ENCODE measurements at regions not wholly inside any gene's neighbourhood (a gene's known extent, or its start where the extent isn't known, plus 50 kb on each side); places are given as distances from the start of the nearest gene placed in this dataset.

- Histone ChIP-seq H3K27me3 (replicated peaks in 1 of 4; ENCODE audit: control extremely low read depth in 1 of 4, control insufficient read depth in 3 of 4, insufficient read depth in 4 of 4, low read length in 3 of 4) (no peaks in the 10 kb centered on the region), H3K36me3 (replicated peaks in 1 of 2; ENCODE audit: control extremely low read depth in 1 of 2, control insufficient read depth in 1 of 2, extremely low read depth in 1 of 2, insufficient read depth in 2 of 2, low read length in 1 of 2) (no peaks in the 10 kb centered on the region), H3K4me3 (ENCODE audit: control extremely low read depth in 1 of 5, extremely low read depth in 1 of 5, insufficient read depth in 1 of 5, low read depth in 2 of 5, low read length in 4 of 5) (no peak overlapping the region), H3K4me2 (replicated peaks; ENCODE audit: low read depth, low read length, poor library complexity, severe bottlenecking) (no peak overlapping the region), H3K9me3 (ENCODE audit: control extremely low read depth in 1 of 3, control insufficient read depth in 2 of 3, insufficient read depth in 1 of 3, low read length in 2 of 3) (peaks cover 0 to 4% (median 3%) of the 10 kb centered on the region in 3 donors), H2AFZ (ENCODE audit: insufficient read depth, low read depth, low read length, poor library complexity, severe bottlenecking) (no peak overlapping the region), H3K79me2 (ENCODE audit: control insufficient read depth, insufficient read depth, low read length) (no peaks in the 10 kb centered on the region), H3K27ac (ENCODE audit: low read length in 2 of 2) (no peak overlapping the region), H3K4me1 (ENCODE audit: control insufficient read depth in 2 of 2, insufficient read depth in 2 of 2, low read length in 2 of 2) (no peaks in the 10 kb centered on the region), H3K9ac (ENCODE audit: low read length) (no peak overlapping the region), H4K20me1 (ENCODE audit: control insufficient read depth, insufficient read depth, low read length, poor library complexity, severe bottlenecking) (no peaks in the 10 kb centered on the region)
- no peak for ATAC-seq (ENCODE audit: low read depth)
- no peak for TF ChIP-seq CTCF (IDR thresholded peaks at IDR 0.05)
- TF ChIP-seq EZH2 (IDR thresholded peaks at IDR 0.05; ENCODE audit: borderline replicate concordance, insufficient read depth, low read depth, low read length, poor library complexity, severe bottlenecking): no peak
- DNase-seq: no peak
- ChIA-PET POLR2A (interaction anchor here (1.8 kb wide), 1 partner anchor 13 kb away, joined by 4 read pairs; no protein-coding TSS in a partner anchor), CTCF (no interaction called here)
- WGBS (ENCODE audit: insufficient coverage): no CpG with 5 or more reads among the region's 4 CpGs
- peaks cover 2% of the 10 kb centered on the region for H3K9me3 Mint-ChIP-seq (ENCODE audit: insufficient read depth)
- H3K27me3 Mint-ChIP-seq: no peaks in the 10 kb centered on the region
- intact Hi-C loops (cut with micrococcal nuclease): no loop called here
- H3K4me1 Mint-ChIP-seq: peaks cover 7% of the 10 kb centered on the region
- H3K4me3 Mint-ChIP-seq: no peak overlapping the region
- no peak overlapping the region for H3K27ac Mint-ChIP-seq
Observed at GRCh38 chrX:40189637-40190036, 91.9 kb upstream of the BCOR start.

- no peaks in the 10 kb centered on the region for H3K36me3 ChIP-seq (replicated peaks in 1 of 2; ENCODE audit: control extremely low read depth in 1 of 2, control insufficient read depth in 1 of 2, extremely low read depth in 1 of 2, insufficient read depth in 2 of 2, low read length in 1 of 2)
- no peaks in the 10 kb centered on the region for H3K27me3 Mint-ChIP-seq
- no peak for TF ChIP-seq EZH2 (IDR thresholded peaks at IDR 0.05; ENCODE audit: borderline replicate concordance, insufficient read depth, low read depth, low read length, poor library complexity, severe bottlenecking)
- TF ChIP-seq CTCF (IDR thresholded peaks at IDR 0.05): no peak
- no peak overlapping the region for H3K9ac ChIP-seq (ENCODE audit: low read length)
- CTCF ChIA-PET: no interaction called here
- intact Hi-C loops (cut with micrococcal nuclease): no loop called here
- no peaks in the 10 kb centered on the region for H3K79me2 ChIP-seq (ENCODE audit: control insufficient read depth, insufficient read depth, low read length)
- H3K9me3 Mint-ChIP-seq (ENCODE audit: insufficient read depth): peaks cover 2% of the 10 kb centered on the region
- no peaks in the 10 kb centered on the region for H4K20me1 ChIP-seq (ENCODE audit: control insufficient read depth, insufficient read depth, low read length, poor library complexity, severe bottlenecking)
- no peaks in the 10 kb centered on the region for H3K4me1 ChIP-seq (ENCODE audit: control insufficient read depth in 2 of 2, insufficient read depth in 2 of 2, low read length in 2 of 2)
- 64% methylated on average over 6 of the region's 18 CpGs for WGBS (ENCODE audit: insufficient coverage)
- H3K27me3 ChIP-seq (replicated peaks in 1 of 4; ENCODE audit: control extremely low read depth in 1 of 4, control insufficient read depth in 3 of 4, insufficient read depth in 4 of 4, low read length in 3 of 4): no peaks in the 10 kb centered on the region
- no peak overlapping the region for H3K27ac Mint-ChIP-seq
- H3K4me3 Mint-ChIP-seq: no peak overlapping the region
- DNase-seq (peak; percentile 23), ATAC-seq (ENCODE audit: low read depth) (no peak)
- H3K4me3 ChIP-seq (ENCODE audit: control extremely low read depth in 1 of 5, extremely low read depth in 1 of 5, insufficient read depth in 1 of 5, low read depth in 2 of 5, low read length in 4 of 5): no peak overlapping the region
- H3K4me2 ChIP-seq (replicated peaks; ENCODE audit: low read depth, low read length, poor library complexity, severe bottlenecking): no peak overlapping the region
- H3K27ac ChIP-seq (ENCODE audit: low read length in 2 of 2): no peak overlapping the region
- H3K9me3 ChIP-seq (ENCODE audit: control extremely low read depth in 1 of 3, control insufficient read depth in 2 of 3, insufficient read depth in 1 of 3, low read length in 2 of 3): peaks cover 0 to 4% (median 3%) of the 10 kb centered on the region in 3 donors
- POLR2A ChIA-PET: interaction anchor here (1.8 kb wide), 1 partner anchor 12 kb away, joined by 4 read pairs; no protein-coding TSS in a partner anchor
- no peak overlapping the region for H2AFZ ChIP-seq (ENCODE audit: insufficient read depth, low read depth, low read length, poor library complexity, severe bottlenecking)
- H3K4me1 Mint-ChIP-seq: peaks cover 7% of the 10 kb centered on the region
Observed at GRCh38 chrX:40188573-40189417, 91.0 kb upstream of the BCOR start.
